ENCODE measurements at regions not wholly inside any gene's neighbourhood (a gene's known extent, or its start where the extent isn't known, plus 50 kb on each side); places are given as distances from the start of the nearest gene placed in this dataset.

GRCh38 chr2:76668279-76668678 lies 853.9 kb downstream of the LRRTM4 start:
- no peak for TF ChIP-seq POLR2AphosphoS5 (IDR thresholded peaks at IDR 0.05; ENCODE audit: low read depth, low read length)
- TF ChIP-seq, protein P1, sequence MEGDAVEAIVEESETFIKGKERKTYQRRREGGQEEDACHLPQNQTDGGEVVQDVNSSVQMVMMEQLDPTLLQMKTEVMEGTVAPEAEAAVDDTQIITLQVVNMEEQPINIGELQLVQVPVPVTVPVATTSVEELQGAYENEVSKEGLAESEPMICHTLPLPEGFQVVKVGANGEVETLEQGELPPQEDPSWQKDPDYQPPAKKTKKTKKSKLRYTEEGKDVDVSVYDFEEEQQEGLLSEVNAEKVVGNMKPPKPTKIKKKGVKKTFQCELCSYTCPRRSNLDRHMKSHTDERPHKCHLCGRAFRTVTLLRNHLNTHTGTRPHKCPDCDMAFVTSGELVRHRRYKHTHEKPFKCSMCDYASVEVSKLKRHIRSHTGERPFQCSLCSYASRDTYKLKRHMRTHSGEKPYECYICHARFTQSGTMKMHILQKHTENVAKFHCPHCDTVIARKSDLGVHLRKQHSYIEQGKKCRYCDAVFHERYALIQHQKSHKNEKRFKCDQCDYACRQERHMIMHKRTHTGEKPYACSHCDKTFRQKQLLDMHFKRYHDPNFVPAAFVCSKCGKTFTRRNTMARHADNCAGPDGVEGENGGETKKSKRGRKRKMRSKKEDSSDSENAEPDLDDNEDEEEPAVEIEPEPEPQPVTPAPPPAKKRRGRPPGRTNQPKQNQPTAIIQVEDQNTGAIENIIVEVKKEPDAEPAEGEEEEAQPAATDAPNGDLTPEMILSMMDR (IDR thresholded peaks at IDR 0.05) = no peak
- TF ChIP-seq, protein P2, sequence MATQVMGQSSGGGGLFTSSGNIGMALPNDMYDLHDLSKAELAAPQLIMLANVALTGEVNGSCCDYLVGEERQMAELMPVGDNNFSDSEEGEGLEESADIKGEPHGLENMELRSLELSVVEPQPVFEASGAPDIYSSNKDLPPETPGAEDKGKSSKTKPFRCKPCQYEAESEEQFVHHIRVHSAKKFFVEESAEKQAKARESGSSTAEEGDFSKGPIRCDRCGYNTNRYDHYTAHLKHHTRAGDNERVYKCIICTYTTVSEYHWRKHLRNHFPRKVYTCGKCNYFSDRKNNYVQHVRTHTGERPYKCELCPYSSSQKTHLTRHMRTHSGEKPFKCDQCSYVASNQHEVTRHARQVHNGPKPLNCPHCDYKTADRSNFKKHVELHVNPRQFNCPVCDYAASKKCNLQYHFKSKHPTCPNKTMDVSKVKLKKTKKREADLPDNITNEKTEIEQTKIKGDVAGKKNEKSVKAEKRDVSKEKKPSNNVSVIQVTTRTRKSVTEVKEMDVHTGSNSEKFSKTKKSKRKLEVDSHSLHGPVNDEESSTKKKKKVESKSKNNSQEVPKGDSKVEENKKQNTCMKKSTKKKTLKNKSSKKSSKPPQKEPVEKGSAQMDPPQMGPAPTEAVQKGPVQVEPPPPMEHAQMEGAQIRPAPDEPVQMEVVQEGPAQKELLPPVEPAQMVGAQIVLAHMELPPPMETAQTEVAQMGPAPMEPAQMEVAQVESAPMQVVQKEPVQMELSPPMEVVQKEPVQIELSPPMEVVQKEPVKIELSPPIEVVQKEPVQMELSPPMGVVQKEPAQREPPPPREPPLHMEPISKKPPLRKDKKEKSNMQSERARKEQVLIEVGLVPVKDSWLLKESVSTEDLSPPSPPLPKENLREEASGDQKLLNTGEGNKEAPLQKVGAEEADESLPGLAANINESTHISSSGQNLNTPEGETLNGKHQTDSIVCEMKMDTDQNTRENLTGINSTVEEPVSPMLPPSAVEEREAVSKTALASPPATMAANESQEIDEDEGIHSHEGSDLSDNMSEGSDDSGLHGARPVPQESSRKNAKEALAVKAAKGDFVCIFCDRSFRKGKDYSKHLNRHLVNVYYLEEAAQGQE (IDR thresholded peaks at IDR 0.05; ENCODE audit: insufficient read depth in 1 of 2, low read depth in 2 of 2, low read length in 1 of 2) = no peak

Data from Panc1 (cell line).